ENCODE measurements at regions not wholly inside any gene's neighbourhood (a gene's known extent, or its start where the extent isn't known, plus 50 kb on each side); places are given as distances from the start of the nearest gene placed in this dataset.
A peak's percentile ranks its signal among the peaks of the same experiment; 100 is the strongest.

GRCh38 chr4:136731025-136731424 lies 801.3 kb downstream of the PCDH18 start:
- ChIA-PET POLR2A (ENCODE audit: unreplicated experiment) (no interaction called here), CTCF (no interaction called here)
- H3K36me3 ChIP-seq (ENCODE audit: low read depth, low read length), result no peaks in the 10 kb centered on the region
- ATAC-seq (no peak), DNase-seq (no peak)
- H3K9me2 ChIP-seq (replicated peaks; ENCODE audit: low read length), result no peaks in the 10 kb centered on the region
- no peak overlapping the region for H3K9ac ChIP-seq (ENCODE audit: low read length)
- no peaks in the 10 kb centered on the region for H3F3A ChIP-seq (ENCODE audit: low read length, unreplicated experiment)
- BruUV-seq (replicated peaks), result no TSS peak
- H3K4me1 ChIP-seq (ENCODE audit: insufficient read depth, low read length), result no peaks in the 10 kb centered on the region
- no peaks in the 10 kb centered on the region for H3K79me2 ChIP-seq (ENCODE audit: low read length)
- TF ChIP-seq CTCF (conservative IDR thresholded peaks at IDR 0.05; ENCODE audit: low read depth, low read length) (no peak), EZH2 (IDR thresholded peaks at IDR 0.05; ENCODE audit: low read length, unreplicated experiment) (no peak), EZH2phosphoT487 (IDR thresholded peaks at IDR 0.05; ENCODE audit: borderline replicate concordance, low read length) (no peak)
- H3K27me3 ChIP-seq (ENCODE audit: low read length), result no peaks in the 10 kb centered on the region
- no peak overlapping the region for H2AFZ ChIP-seq (ENCODE audit: low read length)
- no peak overlapping the region for H3K4me3 ChIP-seq (ENCODE audit: low read length)
- H3K4me2 ChIP-seq (ENCODE audit: low read length), result no peak overlapping the region
- no peaks in the 10 kb centered on the region for H4K20me1 ChIP-seq (ENCODE audit: low read length)
- H3K9me3 ChIP-seq (ENCODE audit: low read length), result no peaks in the 10 kb centered on the region
- no peak overlapping the region for H3K27ac ChIP-seq (ENCODE audit: low read length)
- intact Hi-C loops (cut with micrococcal nuclease), result no loop called here

GRCh38 chr4:136725286-136726081 lies 806.8 kb downstream of the PCDH18 start:
- Histone ChIP-seq H3K79me2 (ENCODE audit: low read length) (no peaks in the 10 kb centered on the region), H3K27me3 (ENCODE audit: low read length) (no peaks in the 10 kb centered on the region), H3K9ac (ENCODE audit: low read length) (no peak overlapping the region), H3K27ac (ENCODE audit: low read length) (no peak overlapping the region), H3K9me3 (ENCODE audit: low read length) (no peaks in the 10 kb centered on the region), H3K4me1 (ENCODE audit: insufficient read depth, low read length) (no peaks in the 10 kb centered on the region), H3K4me2 (ENCODE audit: low read length) (no peak overlapping the region), H3K4me3 (ENCODE audit: low read length) (no peak overlapping the region), H3F3A (ENCODE audit: low read length, unreplicated experiment) (no peaks in the 10 kb centered on the region), H2AFZ (ENCODE audit: low read length) (no peak overlapping the region), H3K36me3 (ENCODE audit: low read depth, low read length) (no peaks in the 10 kb centered on the region), H4K20me1 (ENCODE audit: low read length) (no peaks in the 10 kb centered on the region), H3K9me2 (replicated peaks; ENCODE audit: low read length) (no peaks in the 10 kb centered on the region)
- TF ChIP-seq EZH2 (IDR thresholded peaks at IDR 0.05; ENCODE audit: low read length, unreplicated experiment), result no peak
- no peak for TF ChIP-seq CTCF (conservative IDR thresholded peaks at IDR 0.05; ENCODE audit: low read depth, low read length)
- TF ChIP-seq EZH2phosphoT487 (IDR thresholded peaks at IDR 0.05; ENCODE audit: borderline replicate concordance, low read length), result no peak
- no TSS peak for BruUV-seq (replicated peaks)
- ATAC-seq (no peak), DNase-seq (no peak)
- ChIA-PET POLR2A (ENCODE audit: unreplicated experiment) (no interaction called here), CTCF (no interaction called here)
- intact Hi-C loops (cut with micrococcal nuclease), result no loop called here

GRCh38 chr4:136713140-136713539 lies 819.2 kb downstream of the PCDH18 start:
- H3K4me2 ChIP-seq (ENCODE audit: low read length), result no peak overlapping the region
- no peaks in the 10 kb centered on the region for H3K36me3 ChIP-seq (ENCODE audit: low read depth, low read length)
- no peaks in the 10 kb centered on the region for H3K79me2 ChIP-seq (ENCODE audit: low read length)
- no peak for TF ChIP-seq EZH2 (IDR thresholded peaks at IDR 0.05; ENCODE audit: low read length, unreplicated experiment)
- no peak for TF ChIP-seq EZH2phosphoT487 (IDR thresholded peaks at IDR 0.05; ENCODE audit: borderline replicate concordance, low read length)
- TF ChIP-seq CTCF (conservative IDR thresholded peaks at IDR 0.05; ENCODE audit: low read depth, low read length), result no peak; the same call in 1 of the 2 replicates
- no peak overlapping the region for H2AFZ ChIP-seq (ENCODE audit: low read length)
- ATAC-seq (peak; percentile 37; the same call in 1 of the 2 replicates), DNase-seq (peak; percentile 19)
- H3K27ac ChIP-seq (ENCODE audit: low read length), result no peak overlapping the region
- no peaks in the 10 kb centered on the region for H3K9me2 ChIP-seq (replicated peaks; ENCODE audit: low read length)
- H3K4me1 ChIP-seq (ENCODE audit: insufficient read depth, low read length), result no peaks in the 10 kb centered on the region
- no peak overlapping the region for H3K4me3 ChIP-seq (ENCODE audit: low read length)
- ChIA-PET CTCF (interaction anchor here (0.9 to 1.5 kb wide), 3 partner anchors 146 to 151 kb away, joined by 3 to 8 read pairs (median 3); no protein-coding TSS in a partner anchor), POLR2A (ENCODE audit: unreplicated experiment) (no interaction called here)
- no peaks in the 10 kb centered on the region for H3K27me3 ChIP-seq (ENCODE audit: low read length)
- intact Hi-C loops (cut with micrococcal nuclease), result loop anchor here (5.0 kb wide), 1 partner anchor 149 kb away; no protein-coding TSS in a partner anchor
- no peaks in the 10 kb centered on the region for H3F3A ChIP-seq (ENCODE audit: low read length, unreplicated experiment)
- H3K9me3 ChIP-seq (ENCODE audit: low read length), result no peaks in the 10 kb centered on the region
- BruUV-seq (replicated peaks), result no TSS peak
- no peaks in the 10 kb centered on the region for H4K20me1 ChIP-seq (ENCODE audit: low read length)
- no peak overlapping the region for H3K9ac ChIP-seq (ENCODE audit: low read length)
